Endodermal cell (in vitro differentiated cells): ENCODE measurements at regions not wholly inside any gene's neighbourhood (a gene's known extent, or its start where the extent isn't known, plus 50 kb on each side); places are given as distances from the start of the nearest gene placed in this dataset.

Experiments
- DNase-seq: peaks from one replicate; pipeline ENCODE4 v3.0.0-alpha.2; 2017
- H3K27ac ChIP-seq: 2 replicates; pipeline ENCODE4 v1.5.1; 2013; ENCODE audit warnings: mild to moderate bottlenecking, low read depth, low read length, moderate library complexity
- H3K27me3 ChIP-seq: 2 replicates; pipeline ENCODE4 v1.6.1; 2013; ENCODE audit warnings: mild to moderate bottlenecking, low read length, moderate library complexity; ENCODE audit not compliant: insufficient read depth, control insufficient read depth, poor library complexity, severe bottlenecking
- H3K36me3 ChIP-seq: 2 replicates; pipeline ENCODE4 v1.7.0; 2013; ENCODE audit warnings: mild to moderate bottlenecking, low read length, moderate library complexity; ENCODE audit not compliant: control insufficient read depth, insufficient read depth
- H3K4me1 ChIP-seq: one replicate; pipeline ENCODE4 v1.7.0; 2013; ENCODE audit warnings: low read length; ENCODE audit not compliant: control insufficient read depth, insufficient read depth
- H3K4me3 ChIP-seq: 2 replicates; pipeline ENCODE4 v1.5.1; 2013; ENCODE audit warnings: mild to moderate bottlenecking, low read length, moderate library complexity
- H3K9ac ChIP-seq: 2 replicates; pipeline ENCODE4 v1.6.1; 2013; ENCODE audit warnings: mild to moderate bottlenecking, low read length, moderate library complexity; ENCODE audit not compliant: poor library complexity, severe bottlenecking; ENCODE audit errors: extremely low read depth
- H3K9me3 ChIP-seq: 2 replicates; pipeline ENCODE4 v1.6.1; 2013; ENCODE audit warnings: mild to moderate bottlenecking, low read length, moderate library complexity; ENCODE audit not compliant: control insufficient read depth
- H3K27ac Mint-ChIP-seq: 2 replicates; pipeline ENCODE4 v1.8.0; 2020; ENCODE audit warnings: mixed read lengths
- H3K27me3 Mint-ChIP-seq: 2 replicates; pipeline ENCODE4 v1.8.0; 2021; ENCODE audit warnings: mild to moderate bottlenecking, mixed read lengths; ENCODE audit not compliant: insufficient read depth
- H3K36me3 Mint-ChIP-seq: 2 replicates; pipeline ENCODE4 v1.8.0; 2020; ENCODE audit warnings: low read depth, mixed read lengths
- H3K4me1 Mint-ChIP-seq: 2 replicates; pipeline ENCODE4 v1.8.0; 2020; ENCODE audit warnings: mixed read lengths
- H3K4me3 Mint-ChIP-seq: 2 replicates; pipeline ENCODE4 v1.8.0; 2020; ENCODE audit warnings: mild to moderate bottlenecking, moderate library complexity, mixed read lengths
- H3K9me3 Mint-ChIP-seq: 2 replicates; pipeline ENCODE4 v1.8.0; 2020; ENCODE audit warnings: mild to moderate bottlenecking, mixed read lengths
- CTCF ChIP-seq: fragments of 200-600 bp; sonication (generic); conservative IDR thresholded peaks from 2 replicates; pipeline ENCODE4 v1.5.0; 2021; ENCODE audit warnings: antibody characterized with exemption, mild to moderate bottlenecking
- WGBS, 2 experiments: methylation state at CpG; one replicate each; pipeline versions ENCODE4 v1.1.5 to v1.1.7; 2013; ENCODE audit warnings: missing lambda C conversion rate in 2 of 2, mixed read lengths in 1 of 2; ENCODE audit not compliant: insufficient coverage in 1 of 2, insufficient read length in 1 of 2; 5-methylcytosine and 5-hydroxymethylcytosine counted together

GRCh38 chrX:116284400-116284799 lies 113.9 kb downstream of the AGTR2 start:
- H3K36me3 Mint-ChIP-seq = no peaks in the 10 kb centered on the region
- no peaks in the 10 kb centered on the region for H3K4me1 ChIP-seq
- H3K9me3 Mint-ChIP-seq = peaks cover 7% of the 10 kb centered on the region
- no peak for DNase-seq
- H3K4me3 ChIP-seq = no peak overlapping the region
- H3K4me3 Mint-ChIP-seq = no peak overlapping the region
- no peaks in the 10 kb centered on the region for H3K27me3 ChIP-seq
- H3K27ac ChIP-seq = no peak overlapping the region
- no peak for TF ChIP-seq CTCF
- H3K4me1 Mint-ChIP-seq = peaks cover 8% of the 10 kb centered on the region
- no peak overlapping the region for H3K9ac ChIP-seq
- 83 to 100% methylated on average over 1 to 2 of the region's 2 CpGs for WGBS, 2 experiments
- H3K9me3 ChIP-seq = no peaks in the 10 kb centered on the region
- no peak overlapping the region for H3K27ac Mint-ChIP-seq
- no peaks in the 10 kb centered on the region for H3K36me3 ChIP-seq
- H3K27me3 Mint-ChIP-seq = no peaks in the 10 kb centered on the region

DNA sequence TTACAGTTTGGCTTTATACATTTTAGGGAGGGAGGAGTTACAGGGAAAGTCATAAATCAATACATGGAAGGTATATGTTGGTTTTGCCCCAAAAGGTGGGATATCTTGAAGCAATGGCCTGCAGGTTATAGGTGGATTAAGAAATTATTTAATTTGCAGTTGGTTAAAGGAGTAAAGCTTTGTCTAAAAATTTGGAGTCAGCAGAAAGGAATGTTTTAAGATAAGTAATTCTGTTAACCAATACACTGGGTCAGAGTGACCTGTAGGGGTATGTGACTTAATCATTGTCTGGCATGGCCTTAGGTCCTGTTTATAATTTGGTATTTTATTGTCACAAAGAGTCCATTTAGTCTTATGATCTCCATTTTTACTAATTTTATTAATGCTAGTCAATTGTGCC lies 115.0 kb downstream of the AGTR2 start:
- Mint-ChIP-seq H3K4me3 (no peak overlapping the region), H3K4me1 (peaks cover 8% of the 10 kb centered on the region), H3K27ac (no peak overlapping the region), H3K36me3 (no peaks in the 10 kb centered on the region), H3K27me3 (no peaks in the 10 kb centered on the region), H3K9me3 (peaks cover 5% of the 10 kb centered on the region)
- H3K4me3 ChIP-seq = no peak overlapping the region
- H3K4me1 ChIP-seq = no peaks in the 10 kb centered on the region
- H3K9me3 ChIP-seq = no peaks in the 10 kb centered on the region
- no peak for DNase-seq
- no peaks in the 10 kb centered on the region for H3K27me3 ChIP-seq
- no peaks in the 10 kb centered on the region for H3K36me3 ChIP-seq
- H3K9ac ChIP-seq = no peak overlapping the region
- no peak overlapping the region for H3K27ac ChIP-seq
- no peak for TF ChIP-seq CTCF

GRCh38 chrX:116289592-116289991 lies 119.0 kb downstream of the AGTR2 start:
- no peak for TF ChIP-seq CTCF
- Histone ChIP-seq H3K4me1 (no peaks in the 10 kb centered on the region), H3K4me3 (no peak overlapping the region), H3K9me3 (no peaks in the 10 kb centered on the region), H3K36me3 (no peaks in the 10 kb centered on the region), H3K27me3 (no peaks in the 10 kb centered on the region), H3K27ac (no peak overlapping the region), H3K9ac (no peak overlapping the region)
- H3K27me3 Mint-ChIP-seq = peaks cover 4% of the 10 kb centered on the region
- H3K9me3 Mint-ChIP-seq = peaks cover 3% of the 10 kb centered on the region
- no peaks in the 10 kb centered on the region for H3K36me3 Mint-ChIP-seq
- H3K4me3 Mint-ChIP-seq = no peak overlapping the region
- no peak for DNase-seq
- peaks cover 6% of the 10 kb centered on the region for H3K4me1 Mint-ChIP-seq
- H3K27ac Mint-ChIP-seq = no peak overlapping the region
